K562 (cell line): ENCODE measurements at regions not wholly inside any gene's neighbourhood (a gene's known extent, or its start where the extent isn't known, plus 50 kb on each side); places are given as distances from the start of the nearest gene placed in this dataset.

Source experiments
- ATAC-seq: fragments of 200-7000 bp; cut with Tn5 transposase; 3 replicates; pipeline ENCODE4 v1.9.1; 2020; ENCODE audit warnings: moderate library complexity
- BruUV-seq: library from RNA; stranded (reverse); fragments of 400-500 nt; replicated peaks from 2 replicates; lab custom pipeline; 2021; lab: Mats Ljungman, UMichigan
- CTCF ChIA-PET: fragments of 300-600 bp; formaldehyde crosslinking; extraction: SDS; loops from one replicate; lab custom pipeline; 2021; ENCODE audit warnings: low intra/inter-chr PET ratio; lab: Yijun Ruan, JAX
- POLR2A ChIA-PET: fragments of 300-600, 350-650 bp; sonication (Branson Sonifier 250); formaldehyde crosslinking; extraction: SDS; loops from one replicate; lab custom pipeline; 2021; ENCODE audit warnings: antibody characterized with exemption, inconsistent platforms; lab: Yijun Ruan, JAX
- DNase-seq, 4 experiments: peaks; one replicate each; pipeline versions ENCODE4 v3.0.0 to v3.0.0-alpha.2; 2011 to 2018; ENCODE audit warnings: low spot score in 3 of 4, mixed read lengths in 3 of 4; ENCODE audit errors: extremely low read depth in 1 of 4
- FAIRE-seq: peaks from 2 replicates; lab custom pipeline; 2011; peaks lifted over from hg19 to GRCh38; lab: Jason Lieb, UNC
- H2AFZ ChIP-seq: 2 replicates; pipeline ENCODE4 v1.6.0; 2011; ENCODE audit warnings: low read depth, low read length, control low read depth, inconsistent platforms
- H3K27ac ChIP-seq: fragments of 200-600 bp; 3 replicates; pipeline ENCODE4 v1.8.0; 2011; ENCODE audit warnings: low read depth, mild to moderate bottlenecking, control low read depth, inconsistent platforms, low read length, moderate library complexity, mixed read lengths; ENCODE audit errors: extremely low read depth
- H3K27me3 ChIP-seq, 2 experiments: fragments of 300-600 bp in 1 of 2; 2 replicates in 1 of 2; 3 replicates in 1 of 2; pipeline versions ENCODE4 v1.6.0 to v1.8.0; 2011; ENCODE audit warnings: inconsistent platforms in 2 of 2, low read length in 2 of 2, mild to moderate bottlenecking in 1 of 2, mixed read lengths in 1 of 2, moderate library complexity in 1 of 2; ENCODE audit not compliant: control insufficient read depth in 2 of 2, insufficient read depth in 2 of 2
- H3K36me3 ChIP-seq: fragments of 300-600 bp; 3 replicates; pipeline ENCODE4 v1.8.0; 2011; ENCODE audit warnings: mild to moderate bottlenecking, low read length, inconsistent platforms; ENCODE audit not compliant: control insufficient read depth, insufficient read depth
- H3K4me1 ChIP-seq, 2 experiments: fragments of 200-600 bp in 1 of 2; replicated peaks in 1 of 2; 2 replicates in 1 of 2; 3 replicates in 1 of 2; pipeline versions ENCODE4 v1.5.1 to v1.8.0; 2011; ENCODE audit warnings: inconsistent platforms in 2 of 2, low read length in 2 of 2, mild to moderate bottlenecking in 1 of 2, mixed read lengths in 1 of 2, moderate library complexity in 1 of 2; ENCODE audit not compliant: control insufficient read depth in 2 of 2, insufficient read depth in 2 of 2
- H3K4me2 ChIP-seq: 2 replicates; pipeline ENCODE4 v1.6.1; 2011; ENCODE audit warnings: low read length, control low read depth, inconsistent platforms, mixed read lengths; ENCODE audit not compliant: insufficient read depth
- H3K4me3 ChIP-seq: fragments of 200-600 bp; sonication (generic), shearing (Covaris generic); 2 replicates; pipeline ENCODE4 v1.5.1; 2016; ENCODE audit warnings: control low read depth, inconsistent platforms
- H3K79me2 ChIP-seq: fragments of 200-600 bp; 3 replicates; pipeline ENCODE4 v1.8.0; 2011; ENCODE audit warnings: low read length, inconsistent platforms; ENCODE audit not compliant: control insufficient read depth, insufficient read depth
- H3K9ac ChIP-seq, 2 experiments: 2 replicates each; pipeline versions ENCODE4 v1.6.0 to v1.6.1; 2011; ENCODE audit warnings: low read depth in 2 of 2, low read length in 2 of 2, control low read depth in 1 of 2, inconsistent platforms in 1 of 2, mild to moderate bottlenecking in 1 of 2, mixed read lengths in 1 of 2; ENCODE audit not compliant: insufficient read depth in 1 of 2
- H3K9me1 ChIP-seq: one replicate; pipeline ENCODE4 v1.6.0; 2011; ENCODE audit warnings: inconsistent platforms, mild to moderate bottlenecking, low read length, moderate library complexity; ENCODE audit not compliant: control insufficient read depth, insufficient read depth
- H3K9me3 ChIP-seq: replicated peaks from 2 replicates; pipeline ENCODE4 v1.5.1; 2011; ENCODE audit warnings: low read depth, low read length, inconsistent platforms; ENCODE audit not compliant: control insufficient read depth, insufficient read depth
- H4K20me1 ChIP-seq: replicated peaks from 2 replicates; pipeline ENCODE4 v1.6.1; 2011; ENCODE audit warnings: low read length, inconsistent platforms, mixed read lengths; ENCODE audit not compliant: control insufficient read depth, insufficient read depth
- CBFA2T3 ChIP-seq: fragments of 450-650 bp; IDR thresholded peaks from 2 replicates; pipeline ENCODE4 v1.6.1; 2017
- CSDE1 ChIP-seq, 2 experiments: fragments of 450-650 bp; IDR thresholded peaks; 2 replicates each; pipeline ENCODE4 v1.6.1; 2016; ENCODE audit warnings: mild to moderate bottlenecking in 1 of 2
- PTBP1 ChIP-seq: fragments of 200-400 bp; formaldehyde crosslinking; IDR thresholded peaks from 2 replicates; pipeline ENCODE4 v1.6.1; 2017; ENCODE audit warnings: low read depth, low read length
- RBM14 ChIP-seq: fragments of 200-400 bp; formaldehyde crosslinking; IDR thresholded peaks from 2 replicates; pipeline ENCODE4 v1.6.1; 2018; ENCODE audit warnings: low read depth, mild to moderate bottlenecking, low read length, moderate library complexity, borderline replicate concordance; ENCODE audit not compliant: insufficient read depth
- ZNF586 ChIP-seq: fragments of 450-650 bp; formaldehyde crosslinking; conservative IDR thresholded peaks from 2 replicates; pipeline ENCODE4 v1.4.0; 2020; ENCODE audit warnings: mild to moderate bottlenecking, moderate library complexity
- ZNF830 ChIP-seq: fragments of 250-450 bp; sonication (Bioruptor Pico); IDR thresholded peaks from 2 replicates; pipeline ENCODE4 v1.5.0; 2021; ENCODE audit warnings: mild to moderate bottlenecking
- WGBS: fragments of 100-300 bp; shearing (Covaris generic); methylation state at CpG from one replicate; pipeline ENCODE4 v1.1.6; 2016; ENCODE audit warnings: low coverage, mixed read lengths; ENCODE audit not compliant: insufficient coverage; ENCODE audit errors: missing lambda C conversion rate; 5-methylcytosine and 5-hydroxymethylcytosine counted together
- in situ Hi-C: fragments of 300-500 bp; cut with MboI; formaldehyde crosslinking; loops from 4 replicates; pipeline ENCODE4 v1.15.0; 2018; ENCODE audit warnings: inconsistent platforms, mixed read lengths
- intact Hi-C: fragments of 100-400 bp; cut with micrococcal nuclease; formaldehyde crosslinking; loops from 2 replicates; pipeline ENCODE4 v1.14.2; 2022

- H3K27ac ChIP-seq: no peak overlapping the region
- no peak for ATAC-seq
- POLR2A ChIA-PET: no interaction called here
- no peaks in the 10 kb centered on the region for H3K4me1 ChIP-seq
- FAIRE-seq: no peak
- H3K9ac ChIP-seq: no peak overlapping the region
- no peak overlapping the region for H3K4me2 ChIP-seq
- BruUV-seq: no TSS peak
- no peaks in the 10 kb centered on the region for H4K20me1 ChIP-seq
- no peaks in the 10 kb centered on the region for H3K9me1 ChIP-seq
- 0% methylated on average over 2 of the region's 2 CpGs for WGBS
- no peaks in the 10 kb centered on the region; the same call in 1 of the 2 replicates for H3K9me3 ChIP-seq
- CTCF ChIA-PET: no interaction called here
- no peaks in the 10 kb centered on the region for H3K36me3 ChIP-seq
- in situ Hi-C loops: no loop called here
- intact Hi-C loops: no loop called here
- no peaks in the 10 kb centered on the region for H3K79me2 ChIP-seq
- TF ChIP-seq RBM14 (no peak), ZNF586 (no peak), CBFA2T3 (no peak)
- no peak for DNase-seq
- H2AFZ ChIP-seq: no peak overlapping the region
- no peaks in the 10 kb centered on the region for H3K27me3 ChIP-seq
- no peak overlapping the region for H3K4me3 ChIP-seq
Observed at GRCh38 chr6:22943327-22943726, 374.0 kb downstream of the HDGFL1 start.

GRCh38 chr6:22949967-22950366 is 380.6 kb downstream of the HDGFL1 start:
- FAIRE-seq: no peak
- H3K27ac ChIP-seq: no peak overlapping the region

More at GRCh38 chr6:22949967-22950366, 380.6 kb downstream of the HDGFL1 start:
- no peaks in the 10 kb centered on the region for H3K9me1 ChIP-seq
- POLR2A ChIA-PET: no interaction called here
- no peak for ATAC-seq
- 0% methylated on average over 1 of the region's 1 CpG for WGBS
- TF ChIP-seq PTBP1: no peak
- TF ChIP-seq ZNF830 (CRISPR knock-in tag): no peak
- TF ChIP-seq CSDE1 (IDR thresholded peaks at IDR 0.05): no peak
- TF ChIP-seq, all 486 proteins: peak for 0
- no TSS peak for BruUV-seq
- Histone ChIP-seq H4K20me1 (no peaks in the 10 kb centered on the region), H3K27me3 (no peaks in the 10 kb centered on the region), H3K9me3 (no peaks in the 10 kb centered on the region; the same call in 1 of the 2 replicates), H2AFZ (no peak overlapping the region), H3K4me2 (no peak overlapping the region), H3K36me3 (no peaks in the 10 kb centered on the region), H3K9ac (no peak overlapping the region), H3K79me2 (no peaks in the 10 kb centered on the region), H3K4me1 (no peaks in the 10 kb centered on the region), H3K4me3 (no peak overlapping the region)
- DNase-seq: no peak
- in situ Hi-C loops: no loop called here
- CTCF ChIA-PET: no interaction called here
- intact Hi-C loops: no loop called here
